PC-3 (cell line): ENCODE measurements at regions not wholly inside any gene's neighbourhood (a gene's known extent, or its start where the extent isn't known, plus 50 kb on each side); places are given as distances from the start of the nearest gene placed in this dataset.
"Not testable (repeated sequence)": the region's sequence is repeated elsewhere in the genome, so short reads cannot be mapped to it uniquely, and the experiment has no call there.

Experiments used
- ATAC-seq: fragments of 200-7000 bp; cut with Tn5 transposase; 2 replicates; pipeline ENCODE4 v1.9.1; 2020; ENCODE audit warnings: mild to moderate bottlenecking, moderate library complexity
- BruUV-seq: library from RNA; stranded (reverse); fragments of 400-500 nt; replicated peaks from 2 replicates; lab custom pipeline; 2021; lab: Mats Ljungman, UMichigan
- CTCF ChIA-PET: fragments of 300-600 bp; sonication (Branson Sonifier 250); formaldehyde crosslinking; loops from one replicate; lab custom pipeline; 2022; ENCODE audit warnings: antibody characterized with exemption; lab: Charles Lee
- POLR2A ChIA-PET: fragments of 300-600 bp; sonication (Branson Sonifier 250); formaldehyde crosslinking; loops from one replicate; lab custom pipeline; 2022; ENCODE audit warnings: antibody characterized with exemption; ENCODE audit not compliant: unreplicated experiment; lab: Charles Lee
- DNase-seq: peaks from one replicate; pipeline ENCODE4 v3.0.0-alpha.2; 2015
- H2AFZ ChIP-seq: fragments of 300-600 bp; sonication (generic); 2 replicates; pipeline ENCODE4 v1.6.0; 2016; ENCODE audit warnings: antibody characterized with exemption, low read length
- H3F3A ChIP-seq: fragments of 300-600 bp; sonication (generic); one replicate; pipeline ENCODE4 v1.6.0; 2017; ENCODE audit warnings: antibody characterized with exemption, low read length, control low read depth, mild to moderate bottlenecking; ENCODE audit not compliant: unreplicated experiment
- H3K27ac ChIP-seq: fragments of 300-600 bp; sonication (generic); 2 replicates; pipeline ENCODE4 v1.5.1; 2016; ENCODE audit warnings: mild to moderate bottlenecking, low read length
- H3K27me3 ChIP-seq: fragments of 300-600 bp; sonication (generic); 2 replicates; pipeline ENCODE4 v1.6.1; 2016; ENCODE audit warnings: low read length, mixed read lengths
- H3K36me3 ChIP-seq: fragments of 300-600 bp; sonication (generic); 2 replicates; pipeline ENCODE4 v1.6.1; 2016; ENCODE audit warnings: low read depth, mixed run types, low read length, mixed read lengths
- H3K4me1 ChIP-seq: fragments of 300-600 bp; sonication (generic); 2 replicates; pipeline ENCODE4 v1.5.1; 2016; ENCODE audit warnings: low read length; ENCODE audit not compliant: insufficient read depth
- H3K4me2 ChIP-seq: fragments of 300-600 bp; sonication (generic); 2 replicates; pipeline ENCODE4 v1.6.0; 2016; ENCODE audit warnings: low read length
- H3K4me3 ChIP-seq: fragments of 300-600 bp; sonication (generic); 2 replicates; pipeline ENCODE4 v1.5.1; 2016; ENCODE audit warnings: mild to moderate bottlenecking, low read length, mixed read lengths
- H3K79me2 ChIP-seq: fragments of 300-600 bp; sonication (generic); 2 replicates; pipeline ENCODE4 v1.6.1; 2017; ENCODE audit warnings: low read length, mixed read lengths
- H3K9ac ChIP-seq: fragments of 300-600 bp; sonication (generic); 2 replicates; pipeline ENCODE4 v1.6.0; 2016; ENCODE audit warnings: mild to moderate bottlenecking, low read length
- H3K9me2 ChIP-seq: fragments of 300-600 bp; sonication (generic); replicated peaks from 2 replicates; pipeline ENCODE4 v1.6.1; 2016; ENCODE audit warnings: mixed run types, low read length, mixed read lengths
- H3K9me3 ChIP-seq: fragments of 300-600 bp; sonication (generic); 2 replicates; pipeline ENCODE4 v1.6.1; 2016; ENCODE audit warnings: low read length, mixed read lengths
- H4K20me1 ChIP-seq: fragments of 300-600 bp; sonication (generic); 2 replicates; pipeline ENCODE4 v1.6.1; 2016; ENCODE audit warnings: low read length, mixed read lengths
- EZH2 ChIP-seq: fragments of 300-600 bp; sonication (generic); IDR thresholded peaks from one replicate; pipeline ENCODE4 v1.6.1; 2017; ENCODE audit warnings: antibody characterized with exemption, mild to moderate bottlenecking, low read length; ENCODE audit not compliant: unreplicated experiment
- EZH2phosphoT487 ChIP-seq: fragments of 300-600 bp; sonication (generic); IDR thresholded peaks from 2 replicates; pipeline ENCODE4 v1.6.1; 2018; ENCODE audit warnings: mild to moderate bottlenecking, antibody characterized with exemption, low read length, borderline replicate concordance
- intact Hi-C: fragments of 100-400 bp; cut with micrococcal nuclease; formaldehyde crosslinking; loops from 2 replicates; pipeline ENCODE4 v1.9.0; 2023
- TF ChIP-seq, protein P1 (sequence below): fragments of 300-600 bp; sonication (generic); conservative IDR thresholded peaks from 2 replicates; pipeline ENCODE4 v1.5.1; 2017; ENCODE audit warnings: antibody characterized with exemption, low read depth, mild to moderate bottlenecking, low read length

DNA sequence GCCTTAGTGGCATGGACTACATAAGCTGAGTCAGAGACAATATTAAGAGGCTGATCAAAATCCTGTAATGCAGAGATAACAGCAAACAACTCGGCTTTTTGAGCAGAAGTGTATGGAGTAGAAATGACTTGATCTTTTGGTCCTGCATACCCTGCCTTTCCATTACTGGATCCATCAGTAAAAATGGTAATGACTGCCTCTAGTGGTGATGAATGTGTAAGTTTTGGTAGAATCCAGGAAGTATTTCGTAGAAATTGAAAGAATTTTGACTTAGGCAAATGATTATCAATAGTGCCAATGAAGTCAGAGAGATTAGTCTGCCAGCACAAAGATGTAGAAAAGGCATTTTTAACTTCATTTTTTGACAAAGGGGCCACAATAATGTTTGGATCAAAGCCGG, 146.4 kb upstream of the API5 start:
- H3K36me3 ChIP-seq, DNase-seq, CTCF ChIA-PET, H3K27me3 ChIP-seq, BruUV-seq, H3K9ac ChIP-seq, H3K79me2 ChIP-seq, H2AFZ ChIP-seq, ATAC-seq, H4K20me1 ChIP-seq, H3F3A ChIP-seq, H3K9me3 ChIP-seq, POLR2A ChIA-PET, H3K4me2 ChIP-seq, H3K4me1 ChIP-seq, H3K4me3 ChIP-seq, intact Hi-C loops, H3K27ac ChIP-seq, H3K9me2 ChIP-seq: not testable (repeated sequence)
- TF ChIP-seq, protein P1, sequence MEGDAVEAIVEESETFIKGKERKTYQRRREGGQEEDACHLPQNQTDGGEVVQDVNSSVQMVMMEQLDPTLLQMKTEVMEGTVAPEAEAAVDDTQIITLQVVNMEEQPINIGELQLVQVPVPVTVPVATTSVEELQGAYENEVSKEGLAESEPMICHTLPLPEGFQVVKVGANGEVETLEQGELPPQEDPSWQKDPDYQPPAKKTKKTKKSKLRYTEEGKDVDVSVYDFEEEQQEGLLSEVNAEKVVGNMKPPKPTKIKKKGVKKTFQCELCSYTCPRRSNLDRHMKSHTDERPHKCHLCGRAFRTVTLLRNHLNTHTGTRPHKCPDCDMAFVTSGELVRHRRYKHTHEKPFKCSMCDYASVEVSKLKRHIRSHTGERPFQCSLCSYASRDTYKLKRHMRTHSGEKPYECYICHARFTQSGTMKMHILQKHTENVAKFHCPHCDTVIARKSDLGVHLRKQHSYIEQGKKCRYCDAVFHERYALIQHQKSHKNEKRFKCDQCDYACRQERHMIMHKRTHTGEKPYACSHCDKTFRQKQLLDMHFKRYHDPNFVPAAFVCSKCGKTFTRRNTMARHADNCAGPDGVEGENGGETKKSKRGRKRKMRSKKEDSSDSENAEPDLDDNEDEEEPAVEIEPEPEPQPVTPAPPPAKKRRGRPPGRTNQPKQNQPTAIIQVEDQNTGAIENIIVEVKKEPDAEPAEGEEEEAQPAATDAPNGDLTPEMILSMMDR: peak; percentile 42

DNA sequence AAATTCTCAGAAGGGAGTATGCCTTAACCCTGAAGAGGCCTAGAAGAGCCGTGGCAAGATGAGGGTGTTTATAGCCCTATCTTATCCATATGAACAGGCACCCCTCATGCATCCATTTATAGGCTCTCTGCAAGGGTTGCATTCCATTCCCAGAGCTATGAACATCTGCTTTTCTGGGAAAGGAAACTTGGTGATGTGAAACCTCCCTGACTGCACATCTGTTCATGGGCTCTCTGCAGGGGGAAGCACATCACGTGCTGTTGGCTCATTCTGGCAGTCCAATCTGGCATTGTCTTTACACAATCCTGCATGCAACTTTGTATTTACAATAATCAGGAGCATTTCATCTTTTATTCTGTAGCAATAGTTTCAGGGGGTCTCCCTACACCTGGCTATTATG, 143.6 kb upstream of the API5 start:
- H3K9me3 ChIP-seq, H3K9me2 ChIP-seq, H3K4me1 ChIP-seq, H4K20me1 ChIP-seq, H3K4me3 ChIP-seq, DNase-seq, intact Hi-C loops, H3F3A ChIP-seq, ATAC-seq, H3K79me2 ChIP-seq, H2AFZ ChIP-seq, POLR2A ChIA-PET, CTCF ChIA-PET, BruUV-seq, H3K9ac ChIP-seq, H3K36me3 ChIP-seq, H3K4me2 ChIP-seq, H3K27ac ChIP-seq, H3K27me3 ChIP-seq: not testable (repeated sequence)

DNA sequence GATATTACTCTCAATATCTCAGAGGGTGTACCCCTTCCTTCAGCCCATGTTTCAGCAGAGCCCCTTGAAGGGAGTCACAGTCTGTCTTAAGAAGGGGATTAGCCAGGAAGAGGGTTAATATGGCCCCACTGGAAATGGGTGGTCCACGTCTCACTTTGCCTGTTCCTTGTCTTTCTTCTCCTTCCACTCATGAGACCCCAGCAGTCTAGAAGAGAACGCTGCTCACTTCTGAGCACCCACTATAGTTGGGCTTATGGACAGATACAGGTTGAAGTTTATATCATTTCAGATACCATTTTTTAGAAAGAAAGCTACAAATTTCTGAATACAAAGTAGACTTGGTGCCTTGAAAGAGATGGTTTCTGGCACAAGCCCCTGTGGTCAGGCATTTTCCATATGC, 139.3 kb upstream of the API5 start:
- no peak for DNase-seq
- Histone ChIP-seq H3K27ac (no peak overlapping the region), H3K9ac (no peak overlapping the region), H3K4me1 (no peaks in the 10 kb centered on the region), H3K27me3 (no peaks in the 10 kb centered on the region), H3K36me3 (no peaks in the 10 kb centered on the region), H4K20me1 (no peaks in the 10 kb centered on the region), H3K9me3 (no peaks in the 10 kb centered on the region), H3K4me2 (no peak overlapping the region), H2AFZ (no peak overlapping the region), H3K79me2 (no peaks in the 10 kb centered on the region), H3K9me2 (no peaks in the 10 kb centered on the region), H3F3A (no peaks in the 10 kb centered on the region), H3K4me3 (no peak overlapping the region)
- ATAC-seq: no peak
- ChIA-PET POLR2A (no interaction called here), CTCF (no interaction called here)
- BruUV-seq: no TSS peak
- intact Hi-C loops: no loop called here
- TF ChIP-seq, protein P1: no peak
- TF ChIP-seq EZH2 (no peak), EZH2phosphoT487 (no peak)
